ENCODE measurements at regions not wholly inside any gene's neighbourhood (a gene's known extent, or its start where the extent isn't known, plus 50 kb on each side); places are given as distances from the start of the nearest gene placed in this dataset.

DNA sequence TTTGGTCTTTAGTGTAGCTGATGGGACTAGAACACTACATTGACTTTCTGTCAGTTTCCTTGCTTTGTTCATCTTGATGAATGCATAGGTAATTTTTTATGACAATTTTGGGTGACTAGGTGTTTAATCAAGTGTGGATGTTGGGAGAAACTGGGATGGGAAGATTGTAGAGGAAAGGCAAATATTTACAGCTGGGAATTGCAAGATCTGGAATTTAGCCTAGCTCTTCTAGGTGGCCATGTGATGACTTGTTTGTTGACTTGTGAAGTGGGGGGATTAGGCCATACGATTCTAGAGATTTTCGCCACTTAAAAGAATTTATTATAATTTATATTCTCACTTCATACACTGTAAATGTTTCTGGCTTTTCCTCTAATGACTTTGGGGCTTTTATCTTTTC lies 480.3 kb upstream of the GOT2 start:
- ATAC-seq (no peak), DNase-seq (no peak)
- TF ChIP-seq, protein P1, sequence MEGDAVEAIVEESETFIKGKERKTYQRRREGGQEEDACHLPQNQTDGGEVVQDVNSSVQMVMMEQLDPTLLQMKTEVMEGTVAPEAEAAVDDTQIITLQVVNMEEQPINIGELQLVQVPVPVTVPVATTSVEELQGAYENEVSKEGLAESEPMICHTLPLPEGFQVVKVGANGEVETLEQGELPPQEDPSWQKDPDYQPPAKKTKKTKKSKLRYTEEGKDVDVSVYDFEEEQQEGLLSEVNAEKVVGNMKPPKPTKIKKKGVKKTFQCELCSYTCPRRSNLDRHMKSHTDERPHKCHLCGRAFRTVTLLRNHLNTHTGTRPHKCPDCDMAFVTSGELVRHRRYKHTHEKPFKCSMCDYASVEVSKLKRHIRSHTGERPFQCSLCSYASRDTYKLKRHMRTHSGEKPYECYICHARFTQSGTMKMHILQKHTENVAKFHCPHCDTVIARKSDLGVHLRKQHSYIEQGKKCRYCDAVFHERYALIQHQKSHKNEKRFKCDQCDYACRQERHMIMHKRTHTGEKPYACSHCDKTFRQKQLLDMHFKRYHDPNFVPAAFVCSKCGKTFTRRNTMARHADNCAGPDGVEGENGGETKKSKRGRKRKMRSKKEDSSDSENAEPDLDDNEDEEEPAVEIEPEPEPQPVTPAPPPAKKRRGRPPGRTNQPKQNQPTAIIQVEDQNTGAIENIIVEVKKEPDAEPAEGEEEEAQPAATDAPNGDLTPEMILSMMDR (IDR thresholded peaks at IDR 0.05 in 4 of 5, conservative IDR thresholded peaks at IDR 0.05 in 1 of 5) = no peak
- no peak for TF ChIP-seq POLR2A (IDR thresholded peaks at IDR 0.05)
- intact Hi-C loops (cut with DNase I; ENCODE audit: low total_unique reads) = no loop called here
- Histone ChIP-seq H3K4me3 (no peak overlapping the region), H3K4me1 (peaks cover 0 to 7% of the 10 kb centered on the region in 2 donors), H3K27me3 (no peaks in the 10 kb centered on the region), H3K27ac (no peak overlapping the region), H3K9me3 (no peaks in the 10 kb centered on the region), H3K36me3 (no peaks in the 10 kb centered on the region)
- in situ Hi-C loops (cut with MboI; ENCODE audit: low sequenced_read_pairs in 4 of 4) = no loop called here

DNA sequence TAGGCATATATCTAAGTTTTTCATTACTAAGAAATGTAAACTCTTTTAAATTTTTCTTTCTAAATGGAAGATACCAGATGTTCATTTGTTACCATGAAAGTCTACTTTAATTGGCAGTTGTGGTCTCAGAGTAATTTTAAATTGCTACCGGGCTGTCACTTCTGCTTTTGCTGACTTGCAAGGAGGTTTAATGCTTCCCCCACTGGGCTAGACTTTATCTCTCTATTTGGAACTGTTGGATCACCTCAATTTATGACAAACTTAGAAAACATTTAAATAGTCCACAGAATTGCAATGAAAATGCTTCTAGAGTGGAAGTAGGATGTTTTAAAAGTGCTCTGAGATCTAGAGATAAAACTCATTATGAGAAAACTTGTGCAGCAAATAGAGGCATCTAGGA lies 479.8 kb upstream of the GOT2 start:
- Histone ChIP-seq H3K27me3 (no peaks in the 10 kb centered on the region), H3K4me3 (no peak overlapping the region), H3K36me3 (no peaks in the 10 kb centered on the region), H3K27ac (no peak overlapping the region), H3K4me1 (peaks cover 0 to 7% of the 10 kb centered on the region in 2 donors), H3K9me3 (no peaks in the 10 kb centered on the region)
- intact Hi-C loops (cut with DNase I; ENCODE audit: low total_unique reads) (no loop called here), in situ Hi-C loops (cut with MboI; ENCODE audit: low sequenced_read_pairs in 4 of 4) (no loop called here)
- ATAC-seq = no peak
- DNase-seq = no peak
- TF ChIP-seq POLR2A (IDR thresholded peaks at IDR 0.05) = no peak
- TF ChIP-seq, protein P1 (IDR thresholded peaks at IDR 0.05 in 4 of 5, conservative IDR thresholded peaks at IDR 0.05 in 1 of 5) = no peak

GRCh38 chr16:59212492-59213024 lies 478.4 kb upstream of the GOT2 start:
- TF ChIP-seq POLR2A (IDR thresholded peaks at IDR 0.05) = no peak
- TF ChIP-seq, protein P1 (IDR thresholded peaks at IDR 0.05 in 4 of 5, conservative IDR thresholded peaks at IDR 0.05 in 1 of 5) = no peak
- in situ Hi-C loops (cut with MboI; ENCODE audit: low sequenced_read_pairs in 4 of 4) = no loop called here
- ATAC-seq = no peak
- H3K36me3 ChIP-seq = no peaks in the 10 kb centered on the region
- H3K27me3 ChIP-seq = no peaks in the 10 kb centered on the region
- no peaks in the 10 kb centered on the region for H3K9me3 ChIP-seq
- intact Hi-C loops (cut with DNase I; ENCODE audit: low total_unique reads) = no loop called here
- H3K4me3 ChIP-seq = no peak overlapping the region
- DNase-seq = no peak
- no peak overlapping the region for H3K27ac ChIP-seq
- peaks cover 0 to 7% of the 10 kb centered on the region in 2 donors for H3K4me1 ChIP-seq

DNA sequence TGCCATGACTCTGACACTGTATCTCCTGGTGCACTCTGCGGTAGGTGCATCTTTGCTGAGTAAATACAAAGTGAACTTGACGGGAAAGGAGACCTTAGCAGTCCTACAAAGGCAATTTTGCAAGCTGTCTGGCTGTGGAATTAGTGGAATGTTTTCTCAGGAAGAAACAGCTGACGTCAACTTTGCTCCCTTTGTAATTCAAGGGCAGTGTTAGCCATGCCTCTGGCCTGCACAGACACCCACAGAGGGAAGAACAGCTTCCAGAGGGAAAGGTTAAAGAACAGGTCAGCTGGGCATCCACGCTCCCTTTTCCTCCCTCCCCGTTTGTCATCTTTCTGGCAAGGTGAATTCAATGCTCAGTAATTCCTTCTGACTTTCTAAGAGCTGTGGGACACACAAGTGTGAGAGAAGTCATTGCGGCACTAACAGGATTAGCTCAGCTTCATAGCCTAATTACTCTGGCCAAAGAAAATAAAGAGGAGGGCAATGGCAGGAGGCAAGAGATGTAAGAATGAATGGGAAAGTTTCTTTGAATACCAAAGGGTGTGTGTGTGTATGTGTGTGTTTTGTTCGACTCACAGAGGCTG lies 476.9 kb upstream of the GOT2 start:
- Histone ChIP-seq H3K9me3 (no peaks in the 10 kb centered on the region), H3K27ac (no peak overlapping the region), H3K4me1 (peaks cover 0 to 7% of the 10 kb centered on the region in 2 donors), H3K36me3 (no peaks in the 10 kb centered on the region), H3K4me3 (no peak overlapping the region), H3K27me3 (no peaks in the 10 kb centered on the region)
- TF ChIP-seq, protein P1 (IDR thresholded peaks at IDR 0.05 in 4 of 5, conservative IDR thresholded peaks at IDR 0.05 in 1 of 5) = no peak
- TF ChIP-seq POLR2A (IDR thresholded peaks at IDR 0.05) = no peak
- intact Hi-C loops (cut with DNase I; ENCODE audit: low total_unique reads) (no loop called here), in situ Hi-C loops (cut with MboI; ENCODE audit: low sequenced_read_pairs in 4 of 4) (no loop called here)
- peak in 1 of 2 donors; percentile 24 for ATAC-seq
- no peak for DNase-seq

DNA sequence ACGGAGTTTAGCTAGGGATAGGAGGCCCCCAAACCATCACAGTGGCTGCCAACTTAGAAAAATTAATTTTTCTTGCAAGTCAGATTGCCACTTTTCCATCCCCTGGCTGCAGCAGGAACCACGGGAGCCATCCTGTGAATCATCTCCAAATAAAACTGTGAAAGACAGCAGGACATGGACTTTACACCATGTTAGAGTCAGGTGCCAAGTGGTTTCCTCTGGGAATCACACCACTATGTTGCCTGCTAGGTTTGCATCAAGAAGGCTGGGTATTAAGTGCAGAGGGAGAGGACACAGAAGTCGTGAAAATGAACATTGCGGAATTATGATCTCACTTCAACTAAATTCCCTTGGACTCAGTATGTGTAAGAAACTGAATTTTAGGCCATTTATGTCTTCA lies 471.3 kb upstream of the GOT2 start:
- no peak for ATAC-seq
- in situ Hi-C loops (cut with MboI; ENCODE audit: low sequenced_read_pairs in 4 of 4) = no loop called here
- no peaks in the 10 kb centered on the region for H3K27me3 ChIP-seq
- no peak overlapping the region for H3K27ac ChIP-seq
- no peak for DNase-seq
- no peak overlapping the region for H3K4me3 ChIP-seq
- no peaks in the 10 kb centered on the region for H3K36me3 ChIP-seq
- no peak for TF ChIP-seq POLR2A (IDR thresholded peaks at IDR 0.05)
- TF ChIP-seq, protein P1 (IDR thresholded peaks at IDR 0.05 in 4 of 5, conservative IDR thresholded peaks at IDR 0.05 in 1 of 5) = no peak
- no peaks in the 10 kb centered on the region for H3K9me3 ChIP-seq
- no peaks in the 10 kb centered on the region for H3K4me1 ChIP-seq
- intact Hi-C loops (cut with DNase I; ENCODE audit: low total_unique reads) = no loop called here
